ENCODE measurements at regions not wholly inside any gene's neighbourhood (a gene's known extent, or its start where the extent isn't known, plus 50 kb on each side); places are given as distances from the start of the nearest gene placed in this dataset.
"Not testable (repeated sequence)": the region's sequence is repeated elsewhere in the genome, so short reads cannot be mapped to it uniquely, and the experiment has no call there.

DNA sequence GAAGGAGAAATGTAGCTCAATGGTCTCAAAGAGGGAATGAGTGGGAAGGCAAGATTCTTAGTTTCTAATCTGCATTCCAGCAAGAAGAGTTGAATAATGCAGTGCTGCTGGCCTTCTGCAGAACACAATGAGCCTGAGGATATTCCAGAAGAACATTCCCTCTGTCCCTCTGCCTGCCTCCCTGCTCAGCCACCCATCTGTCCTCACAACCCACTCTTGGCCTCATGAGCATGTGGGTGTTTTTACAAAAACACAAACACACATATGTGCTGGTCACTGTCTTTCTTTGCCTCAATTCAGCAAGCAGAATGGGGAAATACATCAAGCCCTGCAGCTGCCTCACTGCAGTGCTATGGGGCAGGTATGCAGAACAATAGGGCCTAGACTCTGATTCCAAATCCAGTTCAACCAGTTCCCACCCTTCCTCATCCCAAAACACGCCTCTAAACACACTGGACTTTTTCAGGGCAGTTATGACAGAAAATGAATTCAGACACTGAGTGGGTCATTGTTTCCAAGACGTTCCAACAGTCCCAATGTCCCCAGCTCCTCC, 109.8 kb upstream of the CCT8L2 start:
- CTCF ChIA-PET; H3K4me1 ChIP-seq (ENCODE audit: control extremely low read depth in 1 of 4, control insufficient read depth in 4 of 4, insufficient read depth in 4 of 4, low read length in 3 of 4); DNase-seq; H3K27ac ChIP-seq (ENCODE audit: insufficient read depth in 1 of 2, low read depth in 1 of 2, low read length in 2 of 2, poor library complexity in 1 of 2, severe bottlenecking in 2 of 2); H3K27me3 ChIP-seq (replicated peaks in 2 of 5; ENCODE audit: control insufficient read depth in 4 of 5, insufficient read depth in 5 of 5, low read length in 4 of 5); H3K36me3 ChIP-seq (ENCODE audit: control insufficient read depth in 4 of 4, insufficient read depth in 4 of 4, low read length in 3 of 4); H3K9me3 ChIP-seq (ENCODE audit: control extremely low read depth in 1 of 5, control insufficient read depth in 4 of 5, insufficient read depth in 2 of 5, low read depth in 1 of 5, low read length in 4 of 5); POLR2A ChIA-PET; H3K4me3 ChIP-seq (ENCODE audit: control insufficient read depth in 1 of 7, extremely low read depth in 1 of 7, insufficient read depth in 4 of 7, low read depth in 2 of 7, low read length in 6 of 7): not testable (repeated sequence)
- WGBS (ENCODE audit: insufficient coverage), result 100% methylated on average over 2 of the region's 2 CpGs

DNA sequence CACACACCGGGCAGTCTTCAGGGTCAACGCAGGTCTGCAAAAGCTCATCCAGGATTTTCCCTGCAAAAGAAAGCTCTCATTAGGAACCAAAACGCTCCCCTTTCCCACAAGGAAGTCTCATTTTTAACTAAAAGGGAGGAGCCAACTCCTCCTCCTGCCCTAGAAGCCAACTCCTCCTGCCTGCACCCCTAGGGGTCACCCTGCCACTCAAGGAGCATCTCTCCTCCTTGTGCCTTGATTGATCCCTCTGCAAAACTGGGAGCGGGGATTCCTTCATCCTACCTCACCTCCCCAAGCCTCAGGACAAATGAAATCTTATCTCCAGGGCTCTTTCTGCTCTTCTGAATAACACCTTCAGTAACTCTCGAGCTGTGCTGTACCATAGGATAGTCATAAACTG, 107.8 kb upstream of the CCT8L2 start:
- H3K27me3 ChIP-seq (replicated peaks in 2 of 5; ENCODE audit: control insufficient read depth in 4 of 5, insufficient read depth in 5 of 5, low read length in 4 of 5); CTCF ChIA-PET; H3K9me3 ChIP-seq (ENCODE audit: control extremely low read depth in 1 of 5, control insufficient read depth in 4 of 5, insufficient read depth in 2 of 5, low read depth in 1 of 5, low read length in 4 of 5); H3K36me3 ChIP-seq (ENCODE audit: control insufficient read depth in 4 of 4, insufficient read depth in 4 of 4, low read length in 3 of 4); POLR2A ChIA-PET; H3K27ac ChIP-seq (ENCODE audit: insufficient read depth in 1 of 2, low read depth in 1 of 2, low read length in 2 of 2, poor library complexity in 1 of 2, severe bottlenecking in 2 of 2); H3K4me3 ChIP-seq (ENCODE audit: control insufficient read depth in 1 of 7, extremely low read depth in 1 of 7, insufficient read depth in 4 of 7, low read depth in 2 of 7, low read length in 6 of 7); DNase-seq; H3K4me1 ChIP-seq (ENCODE audit: control extremely low read depth in 1 of 4, control insufficient read depth in 4 of 4, insufficient read depth in 4 of 4, low read length in 3 of 4): not testable (repeated sequence)
- 84% methylated on average over 3 of the region's 5 CpGs for WGBS (ENCODE audit: insufficient coverage)

DNA sequence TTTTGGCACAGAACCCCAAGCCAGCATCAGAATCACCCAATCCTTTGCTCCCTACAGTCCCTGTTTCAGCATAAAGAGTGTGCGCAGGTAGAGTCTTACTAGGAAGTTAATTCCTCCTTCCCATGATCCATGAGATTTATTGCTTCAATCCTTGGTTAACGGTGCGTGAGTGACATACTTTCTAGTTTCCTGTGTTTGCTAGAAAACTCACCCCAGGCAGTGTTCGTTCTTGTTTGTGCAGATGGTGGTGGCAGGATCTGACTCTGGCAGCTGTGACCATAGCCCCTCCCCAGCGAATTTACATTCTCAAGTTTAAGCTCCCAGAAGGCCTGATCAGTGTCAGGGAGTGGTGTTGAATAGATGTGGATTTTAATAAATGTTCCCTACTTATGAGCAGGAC, 106.7 kb upstream of the CCT8L2 start:
- no peaks in the 10 kb centered on the region for H3K9me3 ChIP-seq (ENCODE audit: control extremely low read depth in 1 of 5, control insufficient read depth in 4 of 5, insufficient read depth in 2 of 5, low read depth in 1 of 5, low read length in 4 of 5)
- no peaks in the 10 kb centered on the region for H3K27me3 ChIP-seq (replicated peaks in 2 of 5; ENCODE audit: control insufficient read depth in 4 of 5, insufficient read depth in 5 of 5, low read length in 4 of 5)
- no peaks in the 10 kb centered on the region for H3K36me3 ChIP-seq (ENCODE audit: control insufficient read depth in 4 of 4, insufficient read depth in 4 of 4, low read length in 3 of 4)
- POLR2A ChIA-PET, result no interaction called here
- no peak overlapping the region for H3K27ac ChIP-seq (ENCODE audit: insufficient read depth in 1 of 2, low read depth in 1 of 2, low read length in 2 of 2, poor library complexity in 1 of 2, severe bottlenecking in 2 of 2)
- no peaks in the 10 kb centered on the region for H3K4me1 ChIP-seq (ENCODE audit: control extremely low read depth in 1 of 4, control insufficient read depth in 4 of 4, insufficient read depth in 4 of 4, low read length in 3 of 4)
- no CpG with 5 or more reads among the region's 5 CpGs for WGBS (ENCODE audit: insufficient coverage)
- H3K4me3 ChIP-seq (ENCODE audit: control insufficient read depth in 1 of 7, extremely low read depth in 1 of 7, insufficient read depth in 4 of 7, low read depth in 2 of 7, low read length in 6 of 7), result no peak overlapping the region
- DNase-seq, result peak in 2 of 3 donors; percentile 5
- CTCF ChIA-PET, result no interaction called here

DNA sequence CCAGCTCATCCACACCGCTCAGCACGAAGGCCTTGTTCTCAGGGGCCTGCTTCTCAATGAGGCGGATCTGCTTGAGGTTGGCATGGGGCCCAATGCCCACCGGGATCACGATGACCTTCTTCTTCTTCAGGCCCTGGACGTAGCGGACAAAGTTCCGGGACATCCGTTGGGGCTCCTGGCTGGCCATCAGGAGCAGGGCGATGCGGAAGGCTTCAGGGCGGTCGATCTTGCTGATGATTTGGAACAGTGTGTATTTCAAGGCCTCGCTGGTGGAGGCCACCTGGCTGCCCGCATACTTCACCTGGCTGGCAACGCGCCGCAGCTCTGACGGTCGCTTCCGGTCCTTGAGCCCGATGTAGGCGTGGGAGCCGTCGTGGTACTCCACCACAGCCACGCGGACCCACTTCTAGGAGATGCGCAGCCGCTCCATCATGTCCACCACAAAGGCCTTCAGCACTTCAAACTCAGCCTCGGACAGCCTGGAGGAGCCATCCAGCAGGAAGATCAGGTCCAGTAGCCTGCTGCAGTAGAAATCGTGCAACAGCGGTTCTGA, 105.0 kb upstream of the CCT8L2 start:
- H3K4me1 ChIP-seq (ENCODE audit: control extremely low read depth in 1 of 4, control insufficient read depth in 4 of 4, insufficient read depth in 4 of 4, low read length in 3 of 4); H3K27ac ChIP-seq (ENCODE audit: insufficient read depth in 1 of 2, low read depth in 1 of 2, low read length in 2 of 2, poor library complexity in 1 of 2, severe bottlenecking in 2 of 2); H3K9me3 ChIP-seq (ENCODE audit: control extremely low read depth in 1 of 5, control insufficient read depth in 4 of 5, insufficient read depth in 2 of 5, low read depth in 1 of 5, low read length in 4 of 5); H3K36me3 ChIP-seq (ENCODE audit: control insufficient read depth in 4 of 4, insufficient read depth in 4 of 4, low read length in 3 of 4); H3K27me3 ChIP-seq (replicated peaks in 2 of 5; ENCODE audit: control insufficient read depth in 4 of 5, insufficient read depth in 5 of 5, low read length in 4 of 5); POLR2A ChIA-PET; H3K4me3 ChIP-seq (ENCODE audit: control insufficient read depth in 1 of 7, extremely low read depth in 1 of 7, insufficient read depth in 4 of 7, low read depth in 2 of 7, low read length in 6 of 7); DNase-seq; CTCF ChIA-PET: not testable (repeated sequence)
- WGBS (ENCODE audit: insufficient coverage), result 97% methylated on average over 16 of the region's 32 CpGs

DNA sequence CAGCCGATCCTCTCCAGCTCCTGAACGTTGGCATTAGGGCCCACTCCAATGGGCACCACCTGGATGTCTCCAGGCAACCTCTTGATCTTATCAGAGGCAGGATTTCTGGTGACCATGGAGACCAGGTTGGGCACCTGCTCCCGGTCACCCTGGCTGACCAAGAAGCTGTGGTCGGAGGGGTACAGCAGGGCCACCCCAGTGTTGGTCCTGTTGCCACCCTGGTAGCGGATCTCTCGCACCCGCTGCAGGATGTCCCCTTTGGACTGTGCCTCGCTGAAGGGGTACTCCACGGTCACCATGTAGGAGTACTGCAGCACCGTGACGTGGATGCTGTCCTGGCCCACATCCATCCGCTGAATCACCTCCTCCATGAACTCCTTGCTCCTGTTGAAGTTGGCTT, 104.3 kb upstream of the CCT8L2 start:
- CTCF ChIA-PET; DNase-seq; POLR2A ChIA-PET; H3K4me3 ChIP-seq (ENCODE audit: control insufficient read depth in 1 of 7, extremely low read depth in 1 of 7, insufficient read depth in 4 of 7, low read depth in 2 of 7, low read length in 6 of 7); H3K4me1 ChIP-seq (ENCODE audit: control extremely low read depth in 1 of 4, control insufficient read depth in 4 of 4, insufficient read depth in 4 of 4, low read length in 3 of 4); H3K27ac ChIP-seq (ENCODE audit: insufficient read depth in 1 of 2, low read depth in 1 of 2, low read length in 2 of 2, poor library complexity in 1 of 2, severe bottlenecking in 2 of 2); H3K9me3 ChIP-seq (ENCODE audit: control extremely low read depth in 1 of 5, control insufficient read depth in 4 of 5, insufficient read depth in 2 of 5, low read depth in 1 of 5, low read length in 4 of 5); H3K36me3 ChIP-seq (ENCODE audit: control insufficient read depth in 4 of 4, insufficient read depth in 4 of 4, low read length in 3 of 4); H3K27me3 ChIP-seq (replicated peaks in 2 of 5; ENCODE audit: control insufficient read depth in 4 of 5, insufficient read depth in 5 of 5, low read length in 4 of 5): not testable (repeated sequence)
- WGBS (ENCODE audit: insufficient coverage), result 100% methylated on average over 7 of the region's 12 CpGs

DNA sequence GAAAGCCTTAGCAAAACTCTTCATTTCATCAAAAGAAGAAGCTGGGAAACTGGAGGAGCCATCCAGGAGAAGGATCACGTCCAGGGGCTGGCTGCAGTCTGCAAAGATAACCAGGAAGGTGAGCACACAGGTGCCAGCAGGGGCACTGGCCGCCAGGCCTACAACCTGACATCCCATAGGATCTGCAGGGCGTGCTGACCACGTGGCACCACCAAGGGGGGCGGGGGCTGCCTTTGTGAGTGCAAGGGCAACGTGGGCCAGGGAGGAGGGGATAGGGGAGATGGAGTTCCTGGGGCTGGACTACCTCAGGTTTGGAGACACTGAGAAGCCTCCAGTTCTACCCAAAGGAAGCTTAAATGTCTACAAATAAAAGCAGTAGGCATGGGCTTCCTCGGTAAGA, 102.7 kb upstream of the CCT8L2 start:
- ChIA-PET CTCF (interaction anchor here (1.6 kb wide), 1 partner anchor 10 kb away, joined by 3 read pairs; no protein-coding TSS in a partner anchor), POLR2A (no interaction called here)
- Histone ChIP-seq H3K9me3 (ENCODE audit: control extremely low read depth in 1 of 5, control insufficient read depth in 4 of 5, insufficient read depth in 2 of 5, low read depth in 1 of 5, low read length in 4 of 5) (no peaks in the 10 kb centered on the region), H3K4me3 (ENCODE audit: control insufficient read depth in 1 of 7, extremely low read depth in 1 of 7, insufficient read depth in 4 of 7, low read depth in 2 of 7, low read length in 6 of 7) (no peak overlapping the region), H3K4me1 (ENCODE audit: control extremely low read depth in 1 of 4, control insufficient read depth in 4 of 4, insufficient read depth in 4 of 4, low read length in 3 of 4) (no peaks in the 10 kb centered on the region), H3K36me3 (ENCODE audit: control insufficient read depth in 4 of 4, insufficient read depth in 4 of 4, low read length in 3 of 4) (no peaks in the 10 kb centered on the region), H3K27ac (ENCODE audit: insufficient read depth in 1 of 2, low read depth in 1 of 2, low read length in 2 of 2, poor library complexity in 1 of 2, severe bottlenecking in 2 of 2) (no peak overlapping the region), H3K27me3 (replicated peaks in 2 of 5; ENCODE audit: control insufficient read depth in 4 of 5, insufficient read depth in 5 of 5, low read length in 4 of 5) (no peaks in the 10 kb centered on the region)
- DNase-seq, result no peak
- WGBS (ENCODE audit: insufficient coverage), result 86% methylated on average over 7 of the region's 7 CpGs

DNA sequence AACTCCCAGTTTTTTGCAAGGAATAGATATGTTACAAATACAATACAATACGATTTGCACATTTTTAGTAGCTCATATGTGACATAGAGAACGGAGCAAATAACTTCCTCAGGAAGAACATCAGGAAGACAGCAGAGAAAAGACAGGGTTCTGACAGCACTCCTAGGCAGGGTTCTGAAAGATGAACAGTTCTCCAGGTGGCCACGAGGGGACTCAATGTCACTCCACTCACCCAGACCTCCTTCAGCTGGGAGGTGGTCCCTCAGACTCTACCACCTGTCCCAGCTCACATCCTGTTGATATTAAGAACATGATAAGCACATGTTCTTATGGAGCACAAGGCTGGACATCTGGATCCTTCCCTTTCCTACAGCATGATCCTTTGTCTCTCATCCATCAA, 101.1 kb upstream of the CCT8L2 start:
- DNase-seq; H3K36me3 ChIP-seq (ENCODE audit: control insufficient read depth in 4 of 4, insufficient read depth in 4 of 4, low read length in 3 of 4); POLR2A ChIA-PET; H3K27me3 ChIP-seq (replicated peaks in 2 of 5; ENCODE audit: control insufficient read depth in 4 of 5, insufficient read depth in 5 of 5, low read length in 4 of 5); H3K27ac ChIP-seq (ENCODE audit: insufficient read depth in 1 of 2, low read depth in 1 of 2, low read length in 2 of 2, poor library complexity in 1 of 2, severe bottlenecking in 2 of 2); H3K9me3 ChIP-seq (ENCODE audit: control extremely low read depth in 1 of 5, control insufficient read depth in 4 of 5, insufficient read depth in 2 of 5, low read depth in 1 of 5, low read length in 4 of 5); H3K4me1 ChIP-seq (ENCODE audit: control extremely low read depth in 1 of 4, control insufficient read depth in 4 of 4, insufficient read depth in 4 of 4, low read length in 3 of 4); H3K4me3 ChIP-seq (ENCODE audit: control insufficient read depth in 1 of 7, extremely low read depth in 1 of 7, insufficient read depth in 4 of 7, low read depth in 2 of 7, low read length in 6 of 7): not testable (repeated sequence)
- no CpG with 5 or more reads among the region's 3 CpGs for WGBS (ENCODE audit: insufficient coverage)
- CTCF ChIA-PET, result interaction anchor here (1.6 kb wide), 1 partner anchor 9 kb away, joined by 3 read pairs; no protein-coding TSS in a partner anchor
